ENCODE measurements at regions not wholly inside any gene's neighbourhood (a gene's known extent, or its start where the extent isn't known, plus 50 kb on each side); places are given as distances from the start of the nearest gene placed in this dataset.

GRCh38 chr4:124958847-124959246 is 246.3 kb upstream of the ANKRD50 start:
- in situ Hi-C loops (cut with MboI; ENCODE audit: low pct_unique_long_range_greater_than_20kb, low sequenced_read_pairs, unreplicated experiment) = no loop called here
- DNase-seq (ENCODE audit: low spot score) = no peak
- TF ChIP-seq CTCF (IDR thresholded peaks at IDR 0.05; ENCODE audit: extremely low read depth, insufficient read depth, missing control alignments) = no peak

DNA sequence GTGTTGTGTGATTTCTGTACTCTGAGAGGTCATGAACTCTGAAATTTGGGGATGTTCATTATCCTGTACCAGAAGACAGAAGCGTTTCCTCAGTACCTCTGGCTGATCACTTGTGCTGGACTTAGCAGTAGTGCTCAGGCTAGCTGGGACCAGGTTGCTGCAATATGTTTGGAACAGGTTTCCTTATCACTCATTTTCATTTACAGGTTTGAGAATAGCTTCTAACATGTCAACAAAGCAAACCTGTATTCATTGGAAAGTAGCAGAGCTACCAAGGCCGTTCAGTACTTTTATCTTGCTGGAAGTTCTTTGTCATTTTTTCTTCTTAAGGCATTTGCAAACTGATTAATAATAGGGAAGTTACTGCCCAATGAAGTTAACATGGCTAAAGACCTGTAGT is 242.9 kb upstream of the ANKRD50 start:
- no peak for TF ChIP-seq CTCF (IDR thresholded peaks at IDR 0.05; ENCODE audit: extremely low read depth, insufficient read depth, missing control alignments)
- in situ Hi-C loops (cut with MboI; ENCODE audit: low pct_unique_long_range_greater_than_20kb, low sequenced_read_pairs, unreplicated experiment) = no loop called here
- DNase-seq (ENCODE audit: low spot score) = no peak

- in situ Hi-C loops (cut with MboI; ENCODE audit: low pct_unique_long_range_greater_than_20kb, low sequenced_read_pairs, unreplicated experiment) = no loop called here
- no peak for TF ChIP-seq CTCF (IDR thresholded peaks at IDR 0.05; ENCODE audit: extremely low read depth, insufficient read depth, missing control alignments)
- DNase-seq (ENCODE audit: low spot score) = no peak
These were observed 241.5 kb upstream of the ANKRD50 start for GRCh38 chr4:124954046-124954445.

GRCh38 chr4:124953486-124953885 is 241.0 kb upstream of the ANKRD50 start:
- in situ Hi-C loops (cut with MboI; ENCODE audit: low pct_unique_long_range_greater_than_20kb, low sequenced_read_pairs, unreplicated experiment) = no loop called here
- DNase-seq (ENCODE audit: low spot score) = no peak
- no peak for TF ChIP-seq CTCF (IDR thresholded peaks at IDR 0.05; ENCODE audit: extremely low read depth, insufficient read depth, missing control alignments)

- DNase-seq (ENCODE audit: low spot score) = no peak
- no peak for TF ChIP-seq CTCF (IDR thresholded peaks at IDR 0.05; ENCODE audit: extremely low read depth, insufficient read depth, missing control alignments)
- in situ Hi-C loops (cut with MboI; ENCODE audit: low pct_unique_long_range_greater_than_20kb, low sequenced_read_pairs, unreplicated experiment) = no loop called here
These were observed 240.5 kb upstream of the ANKRD50 start for GRCh38 chr4:124953061-124953460.

DNA sequence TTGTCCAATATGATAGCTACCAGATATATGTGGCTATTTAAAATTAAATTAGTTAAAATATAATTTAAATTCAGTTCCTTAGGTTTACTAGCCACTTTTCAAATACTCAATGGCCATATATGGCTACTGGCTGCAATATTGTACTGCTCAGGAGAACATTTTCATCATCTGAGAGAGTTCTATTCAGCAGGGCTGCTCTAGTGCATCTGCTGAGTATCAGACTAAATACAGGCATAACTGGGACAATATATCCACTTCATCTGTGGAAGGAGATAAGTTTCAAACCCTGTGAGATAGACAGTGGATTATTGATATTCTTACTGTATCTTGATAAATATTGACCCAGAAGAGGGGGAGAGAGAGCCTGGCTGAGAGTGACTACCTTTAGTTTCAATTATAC is 240.1 kb upstream of the ANKRD50 start:
- no peak for TF ChIP-seq CTCF (IDR thresholded peaks at IDR 0.05; ENCODE audit: extremely low read depth, insufficient read depth, missing control alignments)
- DNase-seq (ENCODE audit: low spot score) = no peak
- in situ Hi-C loops (cut with MboI; ENCODE audit: low pct_unique_long_range_greater_than_20kb, low sequenced_read_pairs, unreplicated experiment) = no loop called here

GRCh38 chr4:124948976-124949597 is 236.6 kb upstream of the ANKRD50 start:
- DNase-seq (ENCODE audit: low spot score) = no peak
- in situ Hi-C loops (cut with MboI; ENCODE audit: low pct_unique_long_range_greater_than_20kb, low sequenced_read_pairs, unreplicated experiment) = no loop called here
- no peak for TF ChIP-seq CTCF (IDR thresholded peaks at IDR 0.05; ENCODE audit: extremely low read depth, insufficient read depth, missing control alignments)
